BE2C (cell line): ENCODE measurements at regions not wholly inside any gene's neighbourhood (a gene's known extent, or its start where the extent isn't known, plus 50 kb on each side); places are given as distances from the start of the nearest gene placed in this dataset.
"Not testable (repeated sequence)": the region's sequence is repeated elsewhere in the genome, so short reads cannot be mapped to it uniquely, and the experiment has no call there.

Experiments
- DNase-seq: peaks from one replicate; pipeline ENCODE4 v3.0.0-alpha.2; 2020
- H3K27me3 ChIP-seq: fragments of 250-450 bp; sonication (Bioruptor Pico); 2 replicates; pipeline ENCODE4 v1.5.1; 2020; ENCODE audit warnings: mild to moderate bottlenecking
- H3K36me3 ChIP-seq: fragments of 250-450 bp; sonication (Bioruptor Pico); 2 replicates; pipeline ENCODE4 v1.5.1; 2020; ENCODE audit warnings: mild to moderate bottlenecking
- H3K4me1 ChIP-seq: fragments of 250-450 bp; sonication (Bioruptor Pico); 2 replicates; pipeline ENCODE4 v1.5.1; 2020
- H3K4me3 ChIP-seq: 2 replicates; pipeline ENCODE4 v1.5.1; 2011; ENCODE audit warnings: low read depth, low read length
- H3K9me3 ChIP-seq: fragments of 250-450 bp; sonication (Bioruptor Pico); 2 replicates; pipeline ENCODE4 v1.5.1; 2020
- TF ChIP-seq, protein P1 (sequence below): IDR thresholded peaks from 2 replicates; pipeline ENCODE4 v1.5.1; 2012; ENCODE audit warnings: mild to moderate bottlenecking, low read depth, low read length

DNA sequence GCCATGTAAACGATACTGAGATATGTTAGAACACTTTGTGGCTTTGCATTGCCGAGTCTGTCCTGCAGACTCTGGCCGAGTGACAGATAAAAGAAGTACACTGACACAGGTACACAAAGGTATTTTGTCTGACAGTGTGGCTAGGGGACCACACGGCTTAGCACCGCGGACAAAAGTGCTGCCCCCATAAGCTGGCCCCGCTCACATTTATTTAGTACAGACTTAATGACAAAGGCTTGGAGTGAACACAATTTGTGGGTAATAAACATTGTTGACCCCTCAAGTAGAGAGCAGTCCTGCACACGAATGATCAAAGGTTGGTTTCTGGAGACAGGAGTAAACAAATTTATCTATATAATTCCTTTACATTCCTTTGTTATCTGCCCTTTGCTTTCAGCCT is 976.8 kb downstream of the TRAM1L1 start:
- TF ChIP-seq, protein P1, sequence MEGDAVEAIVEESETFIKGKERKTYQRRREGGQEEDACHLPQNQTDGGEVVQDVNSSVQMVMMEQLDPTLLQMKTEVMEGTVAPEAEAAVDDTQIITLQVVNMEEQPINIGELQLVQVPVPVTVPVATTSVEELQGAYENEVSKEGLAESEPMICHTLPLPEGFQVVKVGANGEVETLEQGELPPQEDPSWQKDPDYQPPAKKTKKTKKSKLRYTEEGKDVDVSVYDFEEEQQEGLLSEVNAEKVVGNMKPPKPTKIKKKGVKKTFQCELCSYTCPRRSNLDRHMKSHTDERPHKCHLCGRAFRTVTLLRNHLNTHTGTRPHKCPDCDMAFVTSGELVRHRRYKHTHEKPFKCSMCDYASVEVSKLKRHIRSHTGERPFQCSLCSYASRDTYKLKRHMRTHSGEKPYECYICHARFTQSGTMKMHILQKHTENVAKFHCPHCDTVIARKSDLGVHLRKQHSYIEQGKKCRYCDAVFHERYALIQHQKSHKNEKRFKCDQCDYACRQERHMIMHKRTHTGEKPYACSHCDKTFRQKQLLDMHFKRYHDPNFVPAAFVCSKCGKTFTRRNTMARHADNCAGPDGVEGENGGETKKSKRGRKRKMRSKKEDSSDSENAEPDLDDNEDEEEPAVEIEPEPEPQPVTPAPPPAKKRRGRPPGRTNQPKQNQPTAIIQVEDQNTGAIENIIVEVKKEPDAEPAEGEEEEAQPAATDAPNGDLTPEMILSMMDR, result no peak
- DNase-seq, result no peak
- Histone ChIP-seq H3K4me1 (no peaks in the 10 kb centered on the region), H3K27me3 (no peaks in the 10 kb centered on the region), H3K9me3 (no peaks in the 10 kb centered on the region), H3K4me3 (no peak overlapping the region), H3K36me3 (no peaks in the 10 kb centered on the region)

DNA sequence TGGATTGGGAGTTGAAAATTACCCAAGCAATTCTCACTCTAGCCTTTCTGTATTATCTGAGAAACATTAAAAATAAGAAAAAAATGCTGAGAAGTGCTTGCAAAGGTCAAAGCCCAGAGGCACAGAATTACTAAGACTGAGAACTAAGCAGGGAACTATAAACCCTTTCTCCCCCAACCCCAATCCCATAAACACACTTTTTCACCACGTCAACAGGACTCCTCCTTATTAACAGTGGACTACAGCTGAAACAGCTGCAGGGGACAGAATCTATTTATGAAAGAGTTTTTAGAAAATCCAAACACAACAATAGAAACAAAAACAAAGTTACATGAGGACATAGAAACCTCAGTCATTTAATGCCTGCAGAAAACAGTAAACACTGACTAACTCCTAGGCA is 984.1 kb downstream of the TRAM1L1 start:
- no peaks in the 10 kb centered on the region for H3K27me3 ChIP-seq
- no peaks in the 10 kb centered on the region for H3K36me3 ChIP-seq
- no peak for DNase-seq

DNA sequence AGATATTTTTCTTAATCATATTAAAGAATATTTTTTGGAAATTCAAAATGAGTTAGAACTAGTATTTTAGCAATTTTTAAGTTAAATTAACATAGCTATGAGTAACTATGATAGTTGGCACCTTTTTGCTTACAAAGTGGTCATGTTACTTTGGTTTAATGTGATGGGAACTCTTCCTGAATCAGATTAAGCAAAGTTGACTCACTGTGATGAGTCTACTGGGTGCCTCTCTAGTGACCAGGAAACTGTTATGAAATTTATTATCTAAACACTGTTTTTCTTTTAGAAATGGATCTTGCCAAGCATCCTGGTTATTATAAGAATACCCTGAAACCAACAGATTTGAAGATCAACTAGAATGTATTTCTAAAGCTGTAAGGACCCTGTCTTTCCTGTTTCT is 985.8 kb downstream of the TRAM1L1 start:
- Histone ChIP-seq H3K36me3 (no peaks in the 10 kb centered on the region), H3K27me3 (no peaks in the 10 kb centered on the region), H3K4me1 (no peaks in the 10 kb centered on the region), H3K4me3 (no peak overlapping the region), H3K9me3 (no peaks in the 10 kb centered on the region)
- DNase-seq, result no peak
- TF ChIP-seq, protein P1, result no peak

More for the DNA sequence above, 984.1 kb downstream of the TRAM1L1 start:
- TF ChIP-seq, protein P1, result no peak
- no peaks in the 10 kb centered on the region for H3K4me1 ChIP-seq
- H3K9me3 ChIP-seq, result no peaks in the 10 kb centered on the region
- no peak overlapping the region for H3K4me3 ChIP-seq

DNA sequence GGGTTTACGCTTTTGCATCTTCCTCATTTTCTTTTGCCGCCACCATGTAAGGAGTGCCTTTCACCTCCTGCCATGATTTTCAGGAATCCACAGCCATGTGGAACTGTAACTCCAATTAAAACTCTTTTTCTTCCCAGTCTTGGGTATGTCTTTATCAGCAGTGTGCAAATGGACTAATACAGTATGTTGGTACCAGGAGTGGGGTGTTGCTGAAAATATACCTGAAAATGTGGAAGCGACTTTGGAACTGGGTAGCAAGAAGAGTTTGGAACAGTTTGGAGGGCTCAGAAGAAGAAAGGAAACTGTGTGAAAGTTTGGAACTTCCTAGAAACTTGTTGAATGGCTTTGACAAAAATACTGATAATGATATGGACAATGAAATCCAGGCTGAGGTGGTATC is 983.9 kb upstream of the NDST4 start:
- not testable (repeated sequence) for DNase-seq, H3K9me3 ChIP-seq, H3K36me3 ChIP-seq, H3K4me3 ChIP-seq, H3K27me3 ChIP-seq, H3K4me1 ChIP-seq

DNA sequence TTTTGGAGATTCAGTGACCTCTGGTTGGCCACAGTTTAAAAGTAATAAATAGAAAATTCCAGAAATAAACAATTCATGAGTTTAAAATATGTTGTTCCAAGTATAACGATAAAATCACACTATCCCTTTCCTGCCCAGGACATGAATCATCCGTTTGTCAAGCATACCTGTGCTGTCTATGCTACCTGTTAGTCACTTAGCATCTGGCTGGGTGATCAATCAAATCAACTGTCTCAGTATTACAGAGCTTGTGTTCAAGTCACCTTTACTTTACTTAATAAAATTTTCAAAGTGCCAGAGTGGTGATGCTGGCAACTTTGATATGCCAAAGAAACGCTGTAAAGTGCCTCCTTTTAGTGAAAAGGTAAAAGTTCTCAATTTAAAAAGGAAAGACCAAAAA is 979.5 kb upstream of the NDST4 start:
- Histone ChIP-seq H3K4me3 (no peak overlapping the region), H3K36me3 (no peaks in the 10 kb centered on the region), H3K4me1 (no peaks in the 10 kb centered on the region), H3K27me3 (no peaks in the 10 kb centered on the region), H3K9me3 (no peaks in the 10 kb centered on the region)
- no peak for DNase-seq
- TF ChIP-seq, protein P1, result no peak

DNA sequence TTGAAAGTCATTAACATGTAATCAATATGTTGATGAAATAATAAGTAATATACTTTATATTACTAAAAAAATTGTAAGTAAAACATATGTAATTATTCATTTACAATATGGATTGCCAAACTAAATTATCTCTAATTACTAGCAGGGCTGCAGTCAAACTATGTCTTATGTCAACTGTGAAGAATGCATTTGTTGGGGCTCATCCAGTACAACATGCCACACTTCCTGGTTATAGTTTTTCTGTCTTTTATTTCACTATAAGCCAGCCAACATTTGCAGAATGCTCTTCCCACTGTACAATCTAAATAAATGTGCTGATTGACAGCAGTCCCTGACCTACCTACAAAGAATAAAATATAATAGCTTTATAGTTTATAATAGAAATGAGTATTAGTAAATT is 975.4 kb upstream of the NDST4 start:
- Histone ChIP-seq H3K4me1 (no peaks in the 10 kb centered on the region), H3K9me3 (no peaks in the 10 kb centered on the region), H3K27me3 (no peaks in the 10 kb centered on the region), H3K4me3 (no peak overlapping the region), H3K36me3 (no peaks in the 10 kb centered on the region)
- DNase-seq, result no peak
- TF ChIP-seq, protein P1, result no peak

DNA sequence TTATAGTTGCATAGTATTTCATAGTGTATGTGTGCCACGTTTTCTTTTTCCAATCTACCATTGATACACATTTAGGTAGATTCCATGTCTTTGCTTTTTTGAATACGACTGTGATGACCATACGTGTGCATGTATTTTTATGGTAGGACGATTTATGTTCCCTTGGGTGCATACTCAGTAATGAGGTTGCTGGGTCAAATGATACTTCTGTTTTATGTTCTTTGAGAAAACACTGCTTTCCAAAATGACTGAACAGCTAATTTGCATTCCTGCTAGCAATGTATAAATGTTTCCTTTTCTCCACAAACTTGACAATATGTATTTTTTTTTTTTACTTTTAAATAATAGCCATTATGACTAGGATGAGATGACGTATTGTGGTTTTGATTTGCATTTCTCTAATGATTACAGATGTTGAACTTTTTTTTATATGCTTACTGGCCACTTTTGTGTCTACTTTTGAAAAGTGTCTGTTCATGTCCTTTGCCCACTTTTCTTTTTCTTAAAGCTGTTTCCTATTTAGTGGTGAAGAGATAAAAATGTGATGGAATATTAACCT is 969.5 kb upstream of the NDST4 start:
- Histone ChIP-seq H3K9me3 (no peaks in the 10 kb centered on the region), H3K4me3 (no peak overlapping the region), H3K4me1 (no peaks in the 10 kb centered on the region), H3K27me3 (no peaks in the 10 kb centered on the region), H3K36me3 (no peaks in the 10 kb centered on the region)
- TF ChIP-seq, protein P1, result no peak
- DNase-seq, result no peak
